Hepatic stellate cell (primary cell): ENCODE measurements at regions not wholly inside any gene's neighbourhood (a gene's known extent, or its start where the extent isn't known, plus 50 kb on each side); places are given as distances from the start of the nearest gene placed in this dataset.
"Not testable (repeated sequence)": the region's sequence is repeated elsewhere in the genome, so short reads cannot be mapped to it uniquely, and the experiment has no call there.

Experiments used
- DNase-seq: peaks from one replicate; pipeline ENCODE4 v3.0.0; 2011; ENCODE audit warnings: low spot score

- DNase-seq = not testable (repeated sequence)
These were observed 217.6 kb upstream of the ISL1 start for GRCh38 chr5:51165621-51166020.

- DNase-seq = no peak
These were observed 210.2 kb upstream of the ISL1 start for GRCh38 chr5:51172903-51173626.

- DNase-seq = no peak
These were observed 201.9 kb upstream of the ISL1 start for GRCh38 chr5:51181208-51181894.

- no peak for DNase-seq
These were observed 197.4 kb upstream of the ISL1 start for GRCh38 chr5:51185850-51186329.

- DNase-seq = no peak
These were observed 195.2 kb upstream of the ISL1 start for GRCh38 chr5:51188001-51188591.

GRCh38 chr5:51194671-51195070 is 188.6 kb upstream of the ISL1 start:
- no peak for DNase-seq

- no peak for DNase-seq
These were observed 182.2 kb upstream of the ISL1 start for GRCh38 chr5:51201024-51201423.

GRCh38 chr5:51201708-51202107 is 181.5 kb upstream of the ISL1 start:
- no peak for DNase-seq

- no peak for DNase-seq
These were observed 181.1 kb upstream of the ISL1 start for GRCh38 chr5:51202161-51202560.

GRCh38 chr5:51203598-51203997 is 179.7 kb upstream of the ISL1 start:
- no peak for DNase-seq

GRCh38 chr5:51208296-51208695 is 175.0 kb upstream of the ISL1 start:
- DNase-seq = no peak

GRCh38 chr5:51214746-51215145 is 168.5 kb upstream of the ISL1 start:
- DNase-seq = no peak

- DNase-seq = no peak
These were observed 157.2 kb upstream of the ISL1 start for GRCh38 chr5:51225789-51226742.

- no peak for DNase-seq
These were observed 155.2 kb upstream of the ISL1 start for GRCh38 chr5:51227963-51228470.

- no peak for DNase-seq
These were observed 152.9 kb upstream of the ISL1 start for GRCh38 chr5:51230336-51230735.

- DNase-seq = no peak
These were observed 140.8 kb upstream of the ISL1 start for GRCh38 chr5:51242456-51242855.

- DNase-seq = not testable (repeated sequence)
These were observed 132.3 kb upstream of the ISL1 start for GRCh38 chr5:51250957-51251356.

- DNase-seq = no peak
These were observed 112.0 kb upstream of the ISL1 start for GRCh38 chr5:51271261-51271660.

- no peak for DNase-seq
These were observed 110.2 kb upstream of the ISL1 start for GRCh38 chr5:51273021-51273420.

GRCh38 chr5:51273871-51274270 is 109.4 kb upstream of the ISL1 start:
- DNase-seq = no peak

- DNase-seq = no peak
These were observed 107.8 kb upstream of the ISL1 start for GRCh38 chr5:51275428-51275827.

GRCh38 chr5:51276250-51276649 is 107.0 kb upstream of the ISL1 start:
- DNase-seq = no peak
